Thoracic aorta (tissue), 2 donors: ENCODE measurements at regions not wholly inside any gene's neighbourhood (a gene's known extent, or its start where the extent isn't known, plus 50 kb on each side); places are given as distances from the start of the nearest gene placed in this dataset.

Source experiments
- ATAC-seq: fragments of 150-250 bp; one replicate; pipeline ENCODE4 v1.8.0; 2017; ENCODE audit warnings: low read depth; ENCODE audit not compliant: insufficient number of reproducible peaks, low FRiP score
- DNase-seq: peaks from one replicate; pipeline ENCODE4 v3.0.0-alpha.2; 2020; ENCODE audit warnings: low spot score
- H3K27ac ChIP-seq, 2 donors: fragments of 200-600 bp; sonication (generic); 1 replicate in 1 of 2; 2 replicates in 1 of 2; pipeline ENCODE4 v1.5.1; 2016; ENCODE audit warnings: mild to moderate bottlenecking in 2 of 2, moderate library complexity in 2 of 2
- H3K27me3 ChIP-seq: fragments of 200-600 bp; sonication (generic); replicated peaks from 2 replicates; pipeline ENCODE4 v1.6.0; 2016; ENCODE audit warnings: mild to moderate bottlenecking; ENCODE audit not compliant: insufficient read depth
- H3K36me3 ChIP-seq: fragments of 200-600 bp; sonication (generic); one replicate; pipeline ENCODE4 v1.5.1; 2016
- H3K4me1 ChIP-seq, 2 donors: fragments of 200-600 bp; sonication (generic); 1 replicate in 1 of 2; 2 replicates in 1 of 2; pipeline versions ENCODE4 v1.5.1 to v1.6.0; 2016; ENCODE audit warnings: low read depth in 2 of 2, mild to moderate bottlenecking in 1 of 2; ENCODE audit not compliant: control insufficient read depth in 1 of 2
- H3K4me3 ChIP-seq: fragments of 200-600 bp; sonication (generic); 2 replicates; pipeline ENCODE4 v1.5.1; 2016; ENCODE audit warnings: mild to moderate bottlenecking
- H3K9me3 ChIP-seq: fragments of 200-600 bp; sonication (generic); 2 replicates; pipeline ENCODE4 v1.5.1; 2016
- TF ChIP-seq, protein P1 (sequence below): fragments of 200-600 bp; sonication (generic); IDR thresholded peaks from one replicate; pipeline ENCODE4 v1.5.1; 2019; ENCODE audit warnings: antibody characterized with exemption

DNA sequence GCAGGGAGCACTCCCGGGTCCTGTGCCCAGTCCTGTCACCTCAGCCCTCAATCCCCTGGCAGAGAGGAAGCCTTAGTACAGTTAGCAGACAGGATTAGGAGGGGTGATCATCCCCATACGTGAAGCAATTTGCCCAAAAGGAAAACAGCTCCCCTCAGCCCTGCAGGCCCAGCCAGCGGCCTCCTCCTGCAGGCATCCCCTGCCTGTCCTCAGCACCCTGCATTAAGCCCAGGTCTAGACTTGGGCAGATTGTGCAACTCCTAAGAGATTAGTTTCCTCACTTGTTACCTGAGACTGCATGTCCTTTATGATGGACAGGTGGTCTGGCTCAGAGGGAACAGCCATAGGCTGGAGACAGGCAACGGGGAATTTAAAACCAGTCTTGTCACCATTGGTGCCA, 95.5 kb upstream of the TMEM45B start:
- H3K27ac ChIP-seq = no peak overlapping the region
- ATAC-seq = no peak
- no peak overlapping the region for H3K4me3 ChIP-seq
- H3K27me3 ChIP-seq = no peaks in the 10 kb centered on the region
- DNase-seq = no peak
- no peaks in the 10 kb centered on the region for H3K36me3 ChIP-seq
- H3K9me3 ChIP-seq = no peaks in the 10 kb centered on the region
- no peaks in the 10 kb centered on the region for H3K4me1 ChIP-seq
- TF ChIP-seq, protein P1, sequence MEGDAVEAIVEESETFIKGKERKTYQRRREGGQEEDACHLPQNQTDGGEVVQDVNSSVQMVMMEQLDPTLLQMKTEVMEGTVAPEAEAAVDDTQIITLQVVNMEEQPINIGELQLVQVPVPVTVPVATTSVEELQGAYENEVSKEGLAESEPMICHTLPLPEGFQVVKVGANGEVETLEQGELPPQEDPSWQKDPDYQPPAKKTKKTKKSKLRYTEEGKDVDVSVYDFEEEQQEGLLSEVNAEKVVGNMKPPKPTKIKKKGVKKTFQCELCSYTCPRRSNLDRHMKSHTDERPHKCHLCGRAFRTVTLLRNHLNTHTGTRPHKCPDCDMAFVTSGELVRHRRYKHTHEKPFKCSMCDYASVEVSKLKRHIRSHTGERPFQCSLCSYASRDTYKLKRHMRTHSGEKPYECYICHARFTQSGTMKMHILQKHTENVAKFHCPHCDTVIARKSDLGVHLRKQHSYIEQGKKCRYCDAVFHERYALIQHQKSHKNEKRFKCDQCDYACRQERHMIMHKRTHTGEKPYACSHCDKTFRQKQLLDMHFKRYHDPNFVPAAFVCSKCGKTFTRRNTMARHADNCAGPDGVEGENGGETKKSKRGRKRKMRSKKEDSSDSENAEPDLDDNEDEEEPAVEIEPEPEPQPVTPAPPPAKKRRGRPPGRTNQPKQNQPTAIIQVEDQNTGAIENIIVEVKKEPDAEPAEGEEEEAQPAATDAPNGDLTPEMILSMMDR = no peak

DNA sequence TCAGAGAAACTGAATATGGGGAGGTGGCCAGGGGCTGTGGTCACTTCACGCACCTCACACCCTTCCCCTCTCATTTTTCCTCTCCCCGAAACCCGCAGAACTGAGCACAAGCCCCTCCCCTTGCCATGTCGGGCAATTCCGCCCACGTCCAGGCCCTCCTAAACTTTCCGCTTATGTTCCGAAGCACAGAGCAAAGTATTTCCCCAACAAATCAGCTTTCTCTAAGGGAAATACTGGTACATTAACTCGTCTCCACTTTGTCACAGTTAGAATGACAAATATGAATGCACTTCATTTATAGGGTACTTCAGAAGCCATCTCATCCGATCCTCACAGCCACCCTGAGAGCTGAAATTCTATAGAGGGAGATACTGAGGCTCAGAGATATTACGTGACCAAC, 94.7 kb upstream of the TMEM45B start:
- TF ChIP-seq, protein P1 = no peak
- no peak overlapping the region for H3K4me3 ChIP-seq
- no peak overlapping the region for H3K27ac ChIP-seq
- no peaks in the 10 kb centered on the region for H3K27me3 ChIP-seq
- ATAC-seq = no peak
- no peak for DNase-seq
- H3K9me3 ChIP-seq = no peaks in the 10 kb centered on the region
- no peaks in the 10 kb centered on the region for H3K36me3 ChIP-seq
- H3K4me1 ChIP-seq = no peaks in the 10 kb centered on the region

DNA sequence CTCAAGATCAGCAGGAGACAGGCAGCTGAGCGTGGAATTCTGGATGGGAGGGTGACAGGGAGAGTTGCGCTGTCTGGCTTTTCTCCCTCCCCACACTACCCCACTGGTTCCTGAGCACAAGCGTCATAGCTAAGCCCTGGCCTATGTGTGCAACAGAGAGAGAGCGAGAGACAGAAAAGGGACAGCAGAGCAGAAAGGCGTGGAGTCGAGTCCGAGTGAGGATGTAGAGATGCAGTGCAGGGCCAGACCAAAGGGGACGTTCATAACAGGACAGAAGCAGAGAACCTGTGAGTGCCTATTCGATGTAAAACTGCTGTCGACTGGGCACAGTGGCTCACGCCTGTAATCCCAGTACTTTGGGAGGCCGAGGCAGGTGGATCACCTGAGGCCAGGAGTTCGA, 94.0 kb upstream of the TMEM45B start:
- TF ChIP-seq, protein P1 = no peak

DNA sequence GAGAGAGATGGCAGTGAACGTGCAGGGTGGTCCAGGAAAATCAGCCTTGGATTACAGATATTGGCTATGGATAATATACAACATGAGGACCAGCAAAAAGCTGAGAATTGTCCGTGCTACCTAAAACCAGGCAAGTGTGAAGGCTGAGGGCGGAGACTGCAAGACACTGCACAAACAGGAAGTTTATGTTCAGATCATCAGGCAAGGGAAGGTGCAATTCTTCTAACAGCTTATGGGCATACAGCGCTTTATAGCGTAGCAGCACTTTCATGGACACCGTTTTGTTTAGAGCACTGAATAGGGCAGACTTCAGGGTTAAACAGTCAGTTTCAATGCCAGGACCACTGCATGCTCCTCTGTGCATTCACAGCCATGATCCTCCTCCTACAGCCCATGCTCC, 93.1 kb upstream of the TMEM45B start:
- Histone ChIP-seq H3K27me3 (no peaks in the 10 kb centered on the region), H3K9me3 (no peaks in the 10 kb centered on the region), H3K4me1 (no peaks in the 10 kb centered on the region), H3K4me3 (no peak overlapping the region), H3K27ac (no peak overlapping the region), H3K36me3 (no peaks in the 10 kb centered on the region)
- ATAC-seq = no peak
- TF ChIP-seq, protein P1 = no peak
- no peak for DNase-seq

More for the DNA sequence above, 94.0 kb upstream of the TMEM45B start:
- Histone ChIP-seq H3K9me3 (no peaks in the 10 kb centered on the region), H3K27me3 (no peaks in the 10 kb centered on the region), H3K4me3 (no peak overlapping the region), H3K4me1 (no peaks in the 10 kb centered on the region), H3K36me3 (no peaks in the 10 kb centered on the region), H3K27ac (no peak overlapping the region)
- DNase-seq (no peak), ATAC-seq (no peak)

DNA sequence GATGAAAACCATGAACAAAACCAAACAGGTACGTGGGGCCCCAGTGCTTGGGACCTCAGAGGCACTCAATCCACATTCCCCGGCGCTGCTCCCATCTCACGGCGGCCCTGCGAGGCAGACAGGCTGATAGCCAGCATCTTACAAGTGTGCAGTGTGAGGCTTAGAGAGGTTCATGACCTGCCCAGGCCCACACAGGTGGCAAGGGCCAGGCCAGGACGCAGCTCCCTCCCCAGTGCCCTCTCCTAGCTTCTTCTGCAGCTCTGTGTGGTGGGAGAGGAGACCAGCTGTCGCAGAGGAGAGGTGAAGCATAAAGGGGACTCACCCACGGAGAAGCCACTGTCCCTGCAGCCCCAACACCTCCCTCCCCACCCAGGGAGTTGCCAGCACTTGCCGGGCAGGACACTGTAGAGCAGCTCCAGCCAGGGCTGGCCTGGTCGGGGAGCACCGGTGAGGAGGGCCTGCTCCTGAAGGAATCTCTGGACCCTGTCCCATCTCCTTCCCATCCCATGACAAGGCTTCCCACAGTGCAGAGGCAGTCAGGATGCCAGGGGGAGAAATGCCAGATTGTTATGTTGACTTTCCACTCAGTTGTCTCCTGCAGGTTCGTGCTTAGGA, 92.4 kb upstream of the TMEM45B start:
- Histone ChIP-seq H3K27me3 (no peaks in the 10 kb centered on the region), H3K4me1 (no peaks in the 10 kb centered on the region), H3K9me3 (no peaks in the 10 kb centered on the region), H3K27ac (no peak overlapping the region), H3K4me3 (no peak overlapping the region), H3K36me3 (no peaks in the 10 kb centered on the region)
- TF ChIP-seq, protein P1 = no peak
- DNase-seq (no peak), ATAC-seq (no peak)
